Type B pancreatic cell (in vitro differentiated cells): ENCODE measurements at regions not wholly inside any gene's neighbourhood (a gene's known extent, or its start where the extent isn't known, plus 50 kb on each side); places are given as distances from the start of the nearest gene placed in this dataset.

Experiments
- DNase-seq: peaks from one replicate; pipeline ENCODE4 v3.0.0; 2021; ENCODE audit warnings: mixed read lengths; ENCODE audit not compliant: unreplicated experiment; ENCODE audit errors: extremely low spot score
- H3K27ac Mint-ChIP-seq: 2 replicates; pipeline ENCODE4 v1.8.0; 2021; ENCODE audit warnings: mild to moderate bottlenecking, mixed read lengths
- H3K27me3 Mint-ChIP-seq: 2 replicates; pipeline ENCODE4 v1.8.0; 2021; ENCODE audit warnings: mixed read lengths
- H3K36me3 Mint-ChIP-seq: 2 replicates; pipeline ENCODE4 v1.8.0; 2021; ENCODE audit warnings: mixed read lengths
- H3K4me1 Mint-ChIP-seq: one replicate; pipeline ENCODE4 v1.8.0; 2021; ENCODE audit warnings: mixed read lengths; ENCODE audit not compliant: unreplicated experiment
- H3K4me3 Mint-ChIP-seq: 2 replicates; pipeline ENCODE4 v1.8.0; 2021; ENCODE audit warnings: mild to moderate bottlenecking, mixed read lengths
- H3K9me3 Mint-ChIP-seq: 2 replicates; pipeline ENCODE4 v1.8.0; 2021; ENCODE audit warnings: mixed read lengths
- CTCF ChIP-seq: fragments of 200-600 bp; sonication (generic); conservative IDR thresholded peaks from 2 replicates; pipeline ENCODE4 v1.5.0; 2021; ENCODE audit warnings: antibody characterized with exemption, mild to moderate bottlenecking

- H3K36me3 Mint-ChIP-seq: no peaks in the 10 kb centered on the region
- H3K4me1 Mint-ChIP-seq: peaks cover 5% of the 10 kb centered on the region
- H3K4me3 Mint-ChIP-seq: no peak overlapping the region
- no peaks in the 10 kb centered on the region for H3K9me3 Mint-ChIP-seq
- peaks cover 23% of the 10 kb centered on the region for H3K27me3 Mint-ChIP-seq
- no peak for DNase-seq
- no peak overlapping the region for H3K27ac Mint-ChIP-seq
- TF ChIP-seq CTCF: no peak
Observed at GRCh38 chr5:4523038-4523437, 617.1 kb upstream of the ADAMTS16 start.

- no peak overlapping the region for H3K4me3 Mint-ChIP-seq
- H3K36me3 Mint-ChIP-seq: no peaks in the 10 kb centered on the region
- no peak overlapping the region for H3K27ac Mint-ChIP-seq
Observed at GRCh38 chr5:4531756-4532704, 608.1 kb upstream of the ADAMTS16 start.

GRCh38 chr5:4532705-4533080 lies 607.4 kb upstream of the ADAMTS16 start:
- DNase-seq: no peak
- Mint-ChIP-seq H3K27me3 (peaks cover 14% of the 10 kb centered on the region), H3K27ac (no peak overlapping the region), H3K4me3 (no peak overlapping the region), H3K4me1 (peaks cover 10% of the 10 kb centered on the region), H3K9me3 (peaks cover 7% of the 10 kb centered on the region), H3K36me3 (no peaks in the 10 kb centered on the region)
- no peak for TF ChIP-seq CTCF

More at GRCh38 chr5:4531756-4532704, 608.1 kb upstream of the ADAMTS16 start:
- no peak for TF ChIP-seq CTCF
- no peak for DNase-seq
- peaks cover 10% of the 10 kb centered on the region for H3K4me1 Mint-ChIP-seq
- peaks cover 14% of the 10 kb centered on the region for H3K27me3 Mint-ChIP-seq
- H3K9me3 Mint-ChIP-seq: peaks cover 7% of the 10 kb centered on the region

- Mint-ChIP-seq H3K27ac (no peak overlapping the region), H3K9me3 (peaks cover 7% of the 10 kb centered on the region), H3K27me3 (peaks cover 14% of the 10 kb centered on the region), H3K4me3 (no peak overlapping the region), H3K36me3 (no peaks in the 10 kb centered on the region), H3K4me1 (peaks cover 10% of the 10 kb centered on the region)
- TF ChIP-seq CTCF: no peak
- DNase-seq: no peak
Observed at GRCh38 chr5:4533457-4534105, 606.5 kb upstream of the ADAMTS16 start.

GRCh38 chr5:4537489-4537888 lies 602.6 kb upstream of the ADAMTS16 start:
- TF ChIP-seq CTCF: no peak
- Mint-ChIP-seq H3K27ac (no peak overlapping the region), H3K4me3 (no peak overlapping the region), H3K36me3 (no peaks in the 10 kb centered on the region), H3K27me3 (peaks cover 14% of the 10 kb centered on the region), H3K9me3 (peaks cover 11% of the 10 kb centered on the region), H3K4me1 (peaks cover 2% of the 10 kb centered on the region)
- no peak for DNase-seq
